HG02852 (cell line): ENCODE measurements at regions not wholly inside any gene's neighbourhood (a gene's known extent, or its start where the extent isn't known, plus 50 kb on each side); places are given as distances from the start of the nearest gene placed in this dataset.

ENCODE experiments used
- ATAC-seq: cut with Tn5 transposase; IDR thresholded peaks from one replicate; pipeline ENCODE4 v1.9.1; 2021; ENCODE audit warnings: mild to moderate bottlenecking, moderate library complexity; ENCODE audit not compliant: unreplicated experiment

GRCh38 chr2:22491442-22491841 lies 893.5 kb upstream of the KLHL29 start:
- ATAC-seq: no peak

GRCh38 chr2:22494156-22494555 lies 890.8 kb upstream of the KLHL29 start:
- no peak for ATAC-seq

- no peak for ATAC-seq
Measured at GRCh38 chr2:22497064-22497463, 887.9 kb upstream of the KLHL29 start.

- no peak for ATAC-seq
Measured at GRCh38 chr2:22497789-22498188, 887.2 kb upstream of the KLHL29 start.

GRCh38 chr2:22499082-22499839 lies 885.7 kb upstream of the KLHL29 start:
- ATAC-seq: no peak

- no peak for ATAC-seq
Measured at GRCh38 chr2:22500555-22500935, 884.4 kb upstream of the KLHL29 start.

GRCh38 chr2:22501851-22502250 lies 883.1 kb upstream of the KLHL29 start:
- no peak for ATAC-seq

- ATAC-seq: no peak
Measured at GRCh38 chr2:22513563-22513962, 871.4 kb upstream of the KLHL29 start.

GRCh38 chr2:22517141-22517540 lies 867.8 kb upstream of the KLHL29 start:
- no peak for ATAC-seq

- ATAC-seq: no peak
Measured at GRCh38 chr2:22518641-22519040, 866.3 kb upstream of the KLHL29 start.

- ATAC-seq: no peak
Measured at GRCh38 chr2:22520369-22521288, 864.4 kb upstream of the KLHL29 start.

- ATAC-seq: no peak
Measured at GRCh38 chr2:22521620-22522019, 863.4 kb upstream of the KLHL29 start.

GRCh38 chr2:22525681-22526080 lies 859.3 kb upstream of the KLHL29 start:
- ATAC-seq: no peak

GRCh38 chr2:22530131-22530530 lies 854.8 kb upstream of the KLHL29 start:
- no peak for ATAC-seq

- ATAC-seq: no peak
Measured at GRCh38 chr2:22536133-22536532, 848.8 kb upstream of the KLHL29 start.

- no peak for ATAC-seq
Measured at GRCh38 chr2:22554453-22554852, 830.5 kb upstream of the KLHL29 start.

GRCh38 chr2:22557406-22557805 lies 827.6 kb upstream of the KLHL29 start:
- ATAC-seq: no peak

GRCh38 chr2:22560021-22560420 lies 825.0 kb upstream of the KLHL29 start:
- ATAC-seq: no peak

GRCh38 chr2:22579341-22579740 lies 805.6 kb upstream of the KLHL29 start:
- no peak for ATAC-seq

GRCh38 chr2:22582107-22582506 lies 802.9 kb upstream of the KLHL29 start:
- ATAC-seq: no peak

GRCh38 chr2:22596306-22596705 lies 788.7 kb upstream of the KLHL29 start:
- ATAC-seq: no peak

- ATAC-seq: no peak
Measured at GRCh38 chr2:22600156-22600555, 784.8 kb upstream of the KLHL29 start.
